Tibial nerve (tissue), 4 donors: ENCODE measurements at regions not wholly inside any gene's neighbourhood (a gene's known extent, or its start where the extent isn't known, plus 50 kb on each side); places are given as distances from the start of the nearest gene placed in this dataset.
"Not testable (repeated sequence)": the region's sequence is repeated elsewhere in the genome, so short reads cannot be mapped to it uniquely, and the experiment has no call there.

Experiments used
- DNase-seq, 2 donors: peaks; one replicate each; pipeline ENCODE4 v3.0.0-alpha.2; 2019; ENCODE audit warnings: low spot score in 2 of 2
- H3K27ac ChIP-seq, 4 donors: fragments of 200-600 bp; sonication (generic) in 3 of 4; one replicate each; pipeline ENCODE4 v1.5.1; 2017 to 2019; ENCODE audit warnings: mild to moderate bottlenecking in 1 of 4
- H3K27me3 ChIP-seq, 2 donors: fragments of 200-600 bp; sonication (generic) in 1 of 2; one replicate each; pipeline versions ENCODE4 v1.5.1 to v1.6.0; 2017 to 2019
- H3K36me3 ChIP-seq, 3 donors: fragments of 200-600 bp; sonication (generic); one replicate each; pipeline ENCODE4 v1.5.1; 2018 to 2019
- H3K4me1 ChIP-seq, 4 donors: fragments of 200-600 bp; sonication (generic) in 3 of 4; one replicate each; pipeline ENCODE4 v1.5.1; 2017 to 2019
- H3K4me3 ChIP-seq, 4 donors: fragments of 200-600 bp; sonication (generic) in 3 of 4; one replicate each; pipeline ENCODE4 v1.5.1; 2017 to 2019; ENCODE audit warnings: mild to moderate bottlenecking in 1 of 4, moderate library complexity in 1 of 4
- H3K9me3 ChIP-seq, 4 donors: fragments of 200-600 bp; sonication (generic) in 3 of 4; one replicate each; pipeline ENCODE4 v1.5.1; 2017 to 2019
- CTCF ChIP-seq, 5 experiments: fragments of 200-600 bp in 3 of 5; fragments of 450-650 bp in 2 of 5; sonication (generic) in 3 of 5; IDR thresholded peaks; one replicate each; pipeline ENCODE4 v1.5.1; 2016 to 2019; ENCODE audit warnings: antibody characterized with exemption in 5 of 5, mild to moderate bottlenecking in 3 of 5, moderate library complexity in 2 of 5
- EP300 ChIP-seq, 2 donors: sonication (generic); formaldehyde crosslinking; IDR thresholded peaks; one replicate each; pipeline ENCODE4 v1.6.1; 2017; ENCODE audit warnings: antibody characterized with exemption in 2 of 2, mild to moderate bottlenecking in 1 of 2
- POLR2A ChIP-seq, 2 donors: fragments of 450-650 bp; IDR thresholded peaks; one replicate each; pipeline ENCODE4 v1.6.1; 2017; ENCODE audit warnings: antibody characterized with exemption in 2 of 2, mild to moderate bottlenecking in 2 of 2, moderate library complexity in 2 of 2
- WGBS, 2 donors: methylation state at CpG; one replicate each; pipeline ENCODE4 v1.1.5; 2018; 5-methylcytosine and 5-hydroxymethylcytosine counted together

- Histone ChIP-seq H3K4me1 (no peaks in the 10 kb centered on the region), H3K36me3 (no peaks in the 10 kb centered on the region), H3K9me3 (no peaks in the 10 kb centered on the region), H3K4me3 (no peak overlapping the region), H3K27ac (no peak overlapping the region), H3K27me3 (no peaks in the 10 kb centered on the region)
- DNase-seq = no peak
- 50 to 51% methylated on average over 13 of the region's 13 CpGs for WGBS, 2 donors
- no peak for TF ChIP-seq POLR2A (IDR thresholded peaks at IDR 0.05)
- no peak for TF ChIP-seq EP300 (IDR thresholded peaks at IDR 0.05)
- no peak for TF ChIP-seq CTCF (IDR thresholded peaks at IDR 0.05)
Measured at GRCh38 chr2:2901384-2902345, 476.0 kb downstream of the EIPR1 start.

- no peaks in the 10 kb centered on the region for H3K27me3 ChIP-seq
- H3K4me1 ChIP-seq = no peaks in the 10 kb centered on the region
- no peak overlapping the region for H3K4me3 ChIP-seq
- H3K27ac ChIP-seq = no peak overlapping the region
- TF ChIP-seq EP300 (IDR thresholded peaks at IDR 0.05) = no peak
- TF ChIP-seq CTCF (IDR thresholded peaks at IDR 0.05) = no peak
- TF ChIP-seq POLR2A (IDR thresholded peaks at IDR 0.05) = no peak
- no peak for DNase-seq
- H3K9me3 ChIP-seq = no peaks in the 10 kb centered on the region
- 32 to 43% methylated on average over 4 of the region's 4 CpGs for WGBS, 2 donors
- H3K36me3 ChIP-seq = no peaks in the 10 kb centered on the region
Measured at GRCh38 chr2:2899826-2900225, 477.8 kb downstream of the EIPR1 start.

- WGBS, 2 donors = 56 to 88% methylated on average over 2 of the region's 2 CpGs
- no peak overlapping the region for H3K27ac ChIP-seq
- H3K4me1 ChIP-seq = no peaks in the 10 kb centered on the region
- no peak overlapping the region for H3K4me3 ChIP-seq
- H3K9me3 ChIP-seq = no peaks in the 10 kb centered on the region
- H3K36me3 ChIP-seq = no peaks in the 10 kb centered on the region
- DNase-seq = no peak
- no peak for TF ChIP-seq POLR2A (IDR thresholded peaks at IDR 0.05)
- no peaks in the 10 kb centered on the region for H3K27me3 ChIP-seq
Measured at GRCh38 chr2:2898744-2899143, 478.9 kb downstream of the EIPR1 start.

- TF ChIP-seq CTCF (IDR thresholded peaks at IDR 0.05) (no peak), EP300 (IDR thresholded peaks at IDR 0.05) (no peak), POLR2A (IDR thresholded peaks at IDR 0.05) (no peak)
- Histone ChIP-seq H3K27ac (no peak overlapping the region), H3K9me3 (no peaks in the 10 kb centered on the region), H3K4me1 (no peaks in the 10 kb centered on the region), H3K4me3 (no peak overlapping the region), H3K27me3 (no peaks in the 10 kb centered on the region), H3K36me3 (no peaks in the 10 kb centered on the region)
- no peak for DNase-seq
- 78 to 81% methylated on average over 7 of the region's 7 CpGs for WGBS, 2 donors
Measured at GRCh38 chr2:2896643-2897042, 481.0 kb downstream of the EIPR1 start.

- no peak for DNase-seq
- WGBS, 2 donors = 84 to 89% methylated on average over 5 of the region's 5 CpGs
- no peak overlapping the region for H3K4me3 ChIP-seq
- no peak for TF ChIP-seq POLR2A (IDR thresholded peaks at IDR 0.05)
- no peak for TF ChIP-seq CTCF (IDR thresholded peaks at IDR 0.05)
- no peak for TF ChIP-seq EP300 (IDR thresholded peaks at IDR 0.05)
- no peaks in the 10 kb centered on the region for H3K9me3 ChIP-seq
- H3K27ac ChIP-seq = no peak overlapping the region
- H3K4me1 ChIP-seq = no peaks in the 10 kb centered on the region
- no peaks in the 10 kb centered on the region for H3K36me3 ChIP-seq
- H3K27me3 ChIP-seq = no peaks in the 10 kb centered on the region
Measured at GRCh38 chr2:2896011-2896410, 481.6 kb downstream of the EIPR1 start.

GRCh38 chr2:2894011-2894410 is 483.6 kb downstream of the EIPR1 start:
- WGBS, 2 donors = 86% methylated on average over 19 of the region's 19 CpGs
- H3K27me3 ChIP-seq, H3K36me3 ChIP-seq, H3K4me1 ChIP-seq, H3K9me3 ChIP-seq, H3K27ac ChIP-seq, DNase-seq, H3K4me3 ChIP-seq: not testable (repeated sequence)
